ENCODE measurements at regions not wholly inside any gene's neighbourhood (a gene's known extent, or its start where the extent isn't known, plus 50 kb on each side); places are given as distances from the start of the nearest gene placed in this dataset.
A peak's percentile ranks its signal among the peaks of the same experiment; 100 is the strongest.
"Not testable (repeated sequence)": the region's sequence is repeated elsewhere in the genome, so short reads cannot be mapped to it uniquely, and the experiment has no call there.

DNA sequence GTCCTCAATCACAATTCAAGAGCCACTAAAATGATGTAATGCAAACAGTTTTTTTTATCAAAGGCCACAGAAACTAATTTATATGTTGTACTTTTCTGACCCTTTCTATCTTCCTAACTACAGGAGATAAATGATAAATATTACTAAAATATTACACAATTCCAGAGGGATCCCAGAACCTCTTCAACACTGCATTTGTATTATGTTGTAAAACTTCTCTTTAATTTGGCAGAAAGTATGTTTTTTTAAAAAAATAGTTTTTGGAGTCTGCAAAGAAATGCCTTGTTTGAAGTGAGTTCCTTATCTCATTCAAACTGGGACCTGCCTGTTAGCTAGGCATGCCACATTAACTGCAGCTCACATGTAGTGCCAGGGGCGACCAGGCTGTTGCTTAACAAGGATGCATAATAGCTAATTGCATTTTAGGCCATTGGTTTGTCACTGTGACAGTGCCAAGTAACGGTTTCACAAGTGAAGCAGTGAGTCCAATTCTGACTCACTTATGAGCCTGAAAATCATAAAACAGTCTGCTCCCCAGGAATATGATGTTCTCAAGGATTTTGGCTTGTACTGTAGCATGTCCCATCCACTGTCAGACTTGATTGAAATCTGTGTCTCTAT, 266.9 kb downstream of the KTN1 start:
- DNase-seq (ENCODE audit: low spot score), result no peak

DNA sequence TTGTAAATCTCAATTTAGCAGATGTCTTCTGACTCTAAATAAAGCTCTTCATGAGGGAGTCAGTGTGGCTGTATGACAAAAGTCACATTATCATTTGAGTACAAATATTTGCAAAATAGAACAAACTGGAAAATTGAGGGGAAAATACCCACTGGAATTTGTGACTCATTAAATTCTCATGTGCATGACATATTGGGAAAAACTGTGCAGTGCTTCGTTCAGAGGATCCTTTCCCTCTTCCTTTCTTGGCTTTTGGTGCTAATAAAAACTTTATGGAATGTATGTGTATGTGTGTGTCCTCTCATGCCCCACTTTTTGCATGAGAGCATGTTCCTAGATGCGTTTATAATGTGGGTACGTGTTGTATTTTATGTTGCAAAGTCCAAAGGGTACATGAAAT, 267.8 kb downstream of the KTN1 start:
- no peak for DNase-seq (ENCODE audit: low spot score)

DNA sequence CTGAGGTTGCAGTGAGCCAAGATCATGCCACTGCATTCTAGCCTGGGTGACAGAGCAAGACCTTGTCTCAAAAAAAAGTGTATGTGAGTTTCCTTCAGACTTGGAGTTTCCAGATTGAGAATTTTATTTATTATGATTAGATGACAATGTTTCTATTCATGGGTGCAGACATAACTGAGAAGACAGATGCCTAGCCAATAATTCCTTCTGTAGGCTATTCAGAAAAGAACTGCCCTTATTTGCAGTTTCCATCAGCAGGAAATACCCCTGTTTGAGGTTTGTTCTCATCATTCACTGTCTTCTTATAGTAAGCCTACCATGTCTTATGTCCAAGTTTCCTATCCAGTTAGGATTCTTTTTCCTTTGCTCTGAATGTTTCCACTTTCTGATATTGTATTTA, 269.0 kb downstream of the KTN1 start:
- no peak for DNase-seq (ENCODE audit: low spot score)

DNA sequence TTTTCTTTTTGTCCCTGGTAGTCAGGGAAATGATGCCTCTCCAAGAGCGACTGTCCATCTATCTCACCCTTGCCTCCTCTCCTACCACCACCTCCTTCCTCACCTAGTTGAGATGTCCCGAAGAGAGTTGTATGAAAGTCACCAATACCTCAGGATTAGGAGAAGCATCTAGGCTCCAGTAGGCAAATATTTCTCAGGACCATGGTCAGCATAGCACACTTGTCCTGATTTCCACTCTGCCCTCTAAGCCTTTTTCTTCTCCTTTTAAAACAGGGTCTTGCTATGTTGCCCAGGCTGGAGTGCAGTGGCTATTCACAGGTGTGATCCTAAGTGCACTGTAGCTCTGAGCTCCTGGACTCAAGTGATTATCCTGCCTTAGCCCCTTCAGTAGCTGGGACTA, 268.4 kb upstream of the PELI2 start:
- no peak for DNase-seq (ENCODE audit: low spot score)

DNA sequence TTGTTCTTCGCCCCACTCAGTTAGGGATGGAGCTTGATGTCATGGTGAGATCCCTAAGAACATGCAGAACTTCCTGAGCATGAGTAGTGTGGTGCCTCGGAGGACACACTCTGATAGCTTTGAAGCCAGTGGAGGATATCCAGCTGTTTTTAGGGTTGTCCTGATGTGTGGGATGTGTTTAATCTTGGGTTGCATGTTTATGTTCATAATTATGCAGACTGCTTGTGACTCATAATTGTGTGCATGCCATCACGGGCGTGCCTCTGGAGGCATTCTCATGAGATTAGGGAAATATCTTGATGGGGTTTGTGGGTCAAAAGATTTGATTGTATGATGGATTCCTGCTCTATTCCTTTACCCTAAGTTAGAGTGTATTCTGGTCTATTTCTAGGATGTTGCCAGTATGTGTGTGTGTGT, 267.4 kb upstream of the PELI2 start:
- DNase-seq (ENCODE audit: low spot score), result no peak

DNA sequence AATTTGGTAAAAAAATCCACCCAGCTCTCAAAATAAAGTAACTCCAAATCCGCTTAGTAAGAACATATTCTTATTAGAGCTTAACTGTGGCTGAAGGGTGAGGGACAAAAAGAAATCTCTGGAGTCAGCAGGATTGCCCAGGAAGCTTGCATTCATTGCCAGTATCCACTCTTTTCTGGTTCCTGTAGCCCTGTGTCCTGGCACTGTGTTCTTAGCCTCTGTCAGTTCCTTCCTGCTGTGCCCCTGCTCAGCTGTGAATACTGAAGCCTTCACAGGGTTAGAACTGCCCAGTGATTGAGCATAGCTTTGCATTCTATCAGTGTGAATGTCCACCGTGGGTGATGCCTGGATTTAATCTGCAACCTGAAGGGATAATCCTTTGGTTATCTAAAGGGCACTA, 266.9 kb upstream of the PELI2 start:
- DNase-seq (ENCODE audit: low spot score), result no peak

DNA sequence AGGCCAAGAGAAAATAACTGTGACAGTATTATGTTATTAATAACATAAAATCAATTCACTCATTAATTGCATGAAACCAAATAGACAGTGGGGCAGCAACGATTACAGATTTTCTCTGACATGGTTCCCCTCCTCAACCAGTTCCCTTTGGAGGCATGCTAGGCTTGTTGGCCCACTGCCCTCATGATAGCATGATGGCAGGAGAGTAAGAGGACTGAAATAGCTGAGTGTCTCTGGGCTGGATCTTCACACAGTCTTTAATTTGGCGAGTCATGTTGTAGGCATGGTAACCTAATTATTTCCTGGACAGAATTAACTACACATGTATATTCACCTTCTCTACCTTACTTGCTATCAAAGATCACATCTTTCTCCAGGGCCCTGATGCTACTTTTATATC, 266.2 kb upstream of the PELI2 start:
- DNase-seq (ENCODE audit: low spot score), result no peak

DNA sequence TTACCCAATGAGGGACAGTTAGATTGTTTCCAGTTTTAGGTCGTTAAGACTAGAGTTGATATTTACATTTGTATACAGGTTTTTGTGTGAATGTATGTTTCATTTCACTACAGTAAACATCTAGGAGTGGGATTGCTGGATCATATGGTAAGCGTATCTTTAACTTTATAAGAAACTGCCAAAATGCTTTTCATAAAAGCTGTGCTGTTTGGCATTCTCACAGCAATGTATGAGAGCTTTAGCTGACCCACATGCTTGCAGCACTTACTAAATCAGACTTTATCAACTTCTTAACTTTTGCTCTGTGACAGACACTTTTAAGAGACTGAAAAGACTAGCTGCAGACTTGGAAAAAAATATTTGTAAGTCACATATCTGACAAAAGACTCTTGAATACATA, 262.5 kb upstream of the PELI2 start:
- no peak for DNase-seq (ENCODE audit: low spot score)

DNA sequence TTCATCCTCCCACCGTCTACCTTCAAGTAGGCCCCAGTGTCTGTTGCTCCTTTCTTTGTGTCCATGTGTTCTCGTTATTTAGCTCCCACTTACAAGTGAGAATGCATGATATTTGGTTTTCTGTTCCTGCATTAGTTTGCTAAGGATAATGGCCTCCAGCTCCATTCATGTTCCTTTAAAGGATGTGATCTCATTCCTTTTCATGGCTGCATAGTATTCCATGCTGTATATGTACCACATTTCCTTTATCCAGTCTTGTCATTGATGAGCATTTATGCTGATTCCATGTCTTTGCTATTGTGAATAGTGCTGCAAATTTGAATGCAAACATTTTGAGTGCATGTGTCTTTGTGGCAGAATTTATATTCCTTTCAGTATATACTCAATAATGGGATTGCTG, 259.6 kb upstream of the PELI2 start:
- no peak for DNase-seq (ENCODE audit: low spot score)

DNA sequence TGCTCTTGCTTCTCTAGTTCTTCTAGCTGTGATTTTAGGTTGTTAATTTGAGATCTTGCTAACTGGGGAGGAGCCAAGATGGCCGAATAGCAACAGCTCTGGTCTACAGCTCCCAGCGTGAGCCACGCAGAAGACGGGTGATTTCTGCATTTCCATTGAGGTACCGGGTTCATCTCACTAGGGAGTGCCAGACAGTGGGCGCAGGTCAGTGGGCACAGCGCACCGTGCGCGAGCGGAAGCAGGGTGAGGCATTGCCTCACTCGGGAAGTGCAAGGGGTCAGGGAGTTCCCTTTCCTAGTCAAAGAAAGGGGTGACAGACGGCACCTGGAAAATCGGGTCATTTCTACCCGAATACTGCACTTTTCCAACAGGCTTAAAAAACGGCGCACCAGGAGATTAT, 256.6 kb upstream of the PELI2 start:
- not testable (repeated sequence) for DNase-seq (ENCODE audit: low spot score)

DNA sequence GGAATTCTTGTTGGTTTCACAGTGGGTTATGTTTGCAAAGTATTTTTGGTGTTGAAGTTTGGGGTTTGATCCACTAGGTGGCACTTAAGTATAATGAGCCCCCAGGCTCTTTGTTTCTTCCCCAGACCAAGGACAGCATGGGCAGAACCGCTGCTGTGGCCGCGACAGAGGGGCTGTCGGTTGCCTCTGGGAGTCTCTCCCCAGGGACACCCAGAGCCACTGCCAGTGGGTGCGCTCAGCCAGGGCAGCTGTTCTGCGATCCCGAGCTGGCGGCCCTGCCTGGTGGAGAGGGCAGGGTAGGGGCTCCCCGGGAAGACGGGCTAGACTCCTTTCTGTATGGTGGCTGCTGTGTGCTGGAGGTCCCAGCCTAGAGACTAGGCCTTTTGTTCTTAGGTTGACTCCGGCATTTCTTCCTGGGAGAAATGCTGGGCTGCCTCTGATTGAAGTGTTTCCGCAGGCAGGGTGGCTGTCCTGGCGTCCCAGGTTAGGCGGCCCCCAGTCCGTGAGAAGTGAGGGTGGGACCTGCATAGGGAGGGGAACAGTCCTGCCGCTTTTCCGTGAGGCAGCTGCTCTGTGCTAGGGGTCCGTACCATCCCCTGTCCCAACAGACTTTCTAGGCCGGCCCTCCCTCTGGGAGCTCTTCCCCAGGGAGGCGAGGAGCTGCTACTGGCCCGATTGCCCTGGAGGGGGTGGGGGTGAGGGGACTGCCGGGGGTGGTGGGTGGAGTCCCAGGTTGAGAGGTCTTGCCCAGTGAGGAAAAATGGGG, 253.1 kb upstream of the PELI2 start:
- peak; percentile 41 for DNase-seq (ENCODE audit: low spot score)

DNA sequence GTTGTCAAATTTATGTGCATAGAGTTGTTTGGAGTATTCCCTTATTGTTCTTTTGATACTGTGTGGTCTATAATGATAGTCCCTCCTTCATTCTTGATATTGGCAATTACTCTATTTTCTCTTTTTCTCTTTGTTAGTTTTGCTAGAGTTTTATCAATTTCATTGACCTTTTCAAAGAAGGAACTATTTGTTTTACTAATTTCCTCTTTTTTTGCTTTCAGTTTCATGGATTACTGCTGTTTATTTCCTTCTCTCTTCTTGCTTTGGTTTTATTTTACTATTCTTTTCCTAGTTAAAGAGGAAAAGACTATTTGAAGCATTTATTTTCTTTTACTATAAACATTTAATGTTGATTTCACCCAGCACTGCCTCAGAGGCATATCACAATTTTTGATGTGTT, 250.9 kb upstream of the PELI2 start:
- no peak for DNase-seq (ENCODE audit: low spot score)

DNA sequence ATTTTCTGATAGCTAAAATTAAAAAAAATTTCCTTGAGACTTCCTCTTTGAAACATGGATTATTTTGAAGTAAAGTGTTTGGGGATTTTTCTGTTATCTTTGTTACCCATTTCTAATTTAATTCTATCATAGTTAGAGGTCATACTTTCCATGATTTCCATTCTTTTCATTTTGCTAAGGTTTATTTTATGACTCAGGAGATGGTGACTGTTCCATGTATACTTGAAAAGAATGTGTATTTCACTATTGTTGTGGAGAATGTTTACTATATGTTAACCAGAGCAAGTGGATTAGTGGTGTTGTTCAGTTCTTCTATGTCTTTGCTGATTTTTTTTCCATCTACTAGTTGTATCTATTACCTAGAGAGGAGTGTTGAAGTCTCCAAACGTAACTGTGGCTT, 250.5 kb upstream of the PELI2 start:
- no peak for DNase-seq (ENCODE audit: low spot score)

DNA sequence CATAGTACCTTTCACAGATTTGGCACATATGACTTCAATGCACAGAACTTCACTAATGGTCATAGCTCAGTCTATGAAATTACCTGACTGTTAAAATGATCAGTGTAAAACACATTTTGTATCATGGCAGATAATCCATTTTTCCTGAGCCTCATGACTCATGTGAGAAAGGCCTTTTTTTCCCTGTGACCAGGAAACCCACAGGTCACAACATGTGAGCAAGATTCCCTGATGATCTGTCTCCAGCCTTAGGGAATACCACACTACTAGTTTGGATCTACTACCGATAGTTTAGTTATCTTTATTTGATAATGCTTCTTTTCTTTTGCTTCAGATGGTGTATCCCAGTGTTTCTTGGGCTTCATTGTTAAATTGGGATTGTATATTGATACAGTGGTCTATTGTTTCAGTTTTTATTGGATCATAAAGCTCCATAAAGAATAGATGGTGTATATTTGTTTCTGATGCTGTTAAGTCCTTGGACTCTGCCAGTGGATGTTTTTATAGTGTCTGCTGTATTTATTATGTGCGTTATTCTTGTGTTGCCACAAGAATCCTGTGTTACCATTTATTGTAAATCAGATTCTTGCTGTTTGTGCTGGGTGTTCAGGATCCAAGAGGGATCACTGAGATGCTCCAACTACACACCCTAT, 248.7 kb upstream of the PELI2 start:
- no peak for DNase-seq (ENCODE audit: low spot score)

DNA sequence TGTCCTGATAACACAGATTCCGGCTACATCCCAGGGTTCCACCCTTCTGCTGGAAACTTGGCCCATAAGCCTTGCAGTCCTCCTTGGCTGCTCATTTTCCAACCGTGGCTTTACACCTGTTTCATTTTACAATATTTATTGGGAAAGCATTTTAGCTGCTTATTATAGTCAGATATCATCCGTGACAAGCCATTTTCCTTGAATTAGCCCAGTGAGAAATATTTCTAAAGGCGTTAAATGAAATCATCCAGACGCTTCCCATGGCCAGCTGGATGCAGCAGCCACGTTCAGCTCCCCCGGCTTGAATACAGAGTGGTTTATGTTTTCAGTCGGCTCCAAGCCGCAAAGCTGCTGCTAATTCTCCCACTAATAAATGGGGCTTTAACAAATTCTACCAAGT, 245.0 kb upstream of the PELI2 start:
- DNase-seq (ENCODE audit: low spot score), result no peak

DNA sequence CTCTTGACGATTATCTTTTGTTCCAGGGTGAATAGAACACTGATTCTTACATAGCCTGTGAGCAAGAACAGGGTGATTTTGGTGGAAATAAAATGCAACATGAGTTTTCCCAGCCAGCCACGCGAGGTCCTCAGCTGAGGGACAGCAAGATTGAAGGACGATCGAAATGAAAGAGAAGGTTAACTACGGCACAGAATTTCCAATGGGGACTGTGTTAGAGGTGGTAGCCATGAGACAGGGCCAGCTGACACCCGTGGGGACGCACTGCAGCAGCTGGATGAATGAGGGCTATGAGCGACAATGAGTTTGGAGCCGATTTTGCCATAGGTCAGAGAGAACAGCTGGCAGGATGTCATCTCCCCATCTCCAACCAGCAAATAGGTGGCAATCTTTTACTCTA, 243.4 kb upstream of the PELI2 start:
- no peak for DNase-seq (ENCODE audit: low spot score)

DNA sequence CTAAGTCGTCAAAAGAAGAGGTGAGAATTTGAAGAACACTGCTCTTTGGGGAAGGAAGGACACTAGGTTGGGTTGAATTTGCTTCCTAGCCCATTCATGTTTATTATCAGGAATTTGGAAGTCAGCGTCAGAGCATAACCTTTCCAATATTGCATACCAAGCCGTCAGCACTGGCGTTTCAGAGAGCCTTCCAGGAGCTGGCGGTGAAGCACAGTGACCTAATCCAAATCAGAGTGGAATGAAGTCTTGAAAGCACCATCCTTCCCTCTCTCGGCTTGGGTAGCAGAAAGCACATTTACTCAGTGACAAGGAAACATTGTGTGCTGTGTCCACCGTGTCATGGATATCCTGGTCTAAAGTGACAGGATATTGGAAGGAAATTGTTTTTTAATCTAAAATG, 240.3 kb upstream of the PELI2 start:
- DNase-seq (ENCODE audit: low spot score), result no peak

DNA sequence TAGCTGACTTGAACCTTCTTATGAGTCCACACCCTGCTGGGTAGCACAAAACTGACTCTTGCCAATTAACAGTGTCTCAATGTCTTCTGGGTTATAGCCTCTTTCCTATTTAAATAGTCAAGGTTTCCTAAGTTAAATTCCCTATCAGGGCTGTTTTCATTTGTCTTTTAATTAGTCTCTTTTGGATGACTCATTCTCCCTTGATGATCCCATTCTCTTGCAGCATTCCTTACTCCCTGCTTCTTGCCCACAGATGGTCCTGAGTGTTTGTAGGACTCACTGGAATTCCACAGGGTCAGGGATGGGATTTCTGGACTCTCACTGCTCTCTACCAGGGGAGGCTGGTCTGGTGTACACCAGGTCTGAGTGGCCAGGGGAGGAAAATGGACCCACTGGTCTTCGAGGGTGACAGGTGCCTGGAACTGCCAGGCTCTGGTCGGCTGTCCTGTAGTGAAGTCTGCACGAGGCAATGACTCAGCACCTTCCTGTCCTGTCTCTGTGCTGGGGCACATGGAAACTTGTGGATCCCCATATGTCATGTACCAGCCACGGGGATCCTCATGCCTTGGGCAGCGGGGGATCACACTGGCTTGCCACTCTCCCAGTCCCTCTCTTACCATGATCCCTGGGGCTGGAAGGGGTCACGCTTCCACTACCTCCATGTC, 236.5 kb upstream of the PELI2 start:
- DNase-seq (ENCODE audit: low spot score), result peak; percentile 32

DNA sequence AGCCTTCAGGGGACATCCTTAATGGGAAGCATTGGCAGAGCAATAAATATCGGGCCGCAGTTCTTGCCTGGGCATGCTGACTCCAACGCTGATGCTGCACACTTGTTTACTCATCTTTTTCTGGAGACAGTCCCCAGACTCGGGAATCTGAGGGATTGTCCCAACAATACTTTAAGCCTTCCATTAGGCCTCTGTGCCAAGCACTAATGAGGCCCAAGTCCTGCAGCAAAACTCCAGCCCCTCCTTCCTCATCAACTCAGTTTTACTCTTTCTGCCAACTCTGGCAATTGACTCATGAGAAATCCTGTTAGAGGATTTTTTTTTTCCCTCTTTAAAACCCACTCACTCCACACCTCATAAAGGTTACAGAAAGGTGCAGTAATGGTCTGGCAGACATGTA, 233.4 kb upstream of the PELI2 start:
- DNase-seq (ENCODE audit: low spot score), result no peak

DNA sequence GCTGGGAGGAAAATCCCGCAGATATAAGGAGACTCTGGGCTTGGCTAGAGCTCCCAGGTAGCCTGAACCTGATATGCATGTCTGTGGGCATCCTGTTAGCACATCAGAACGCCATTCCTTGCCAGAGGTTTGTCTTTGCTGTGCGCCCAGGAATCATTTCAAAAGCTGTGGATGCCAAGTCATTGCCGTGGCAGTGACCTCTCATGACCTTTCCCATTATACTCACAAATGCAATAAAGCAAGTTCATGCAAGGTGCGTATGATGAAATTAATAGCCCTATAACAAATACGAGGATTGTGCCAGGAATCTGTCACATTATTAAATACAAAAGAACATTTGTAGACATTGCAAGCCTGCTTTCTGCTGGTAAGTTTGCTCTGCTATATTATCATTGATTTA, 229.1 kb upstream of the PELI2 start:
- DNase-seq (ENCODE audit: low spot score), result no peak

DNA sequence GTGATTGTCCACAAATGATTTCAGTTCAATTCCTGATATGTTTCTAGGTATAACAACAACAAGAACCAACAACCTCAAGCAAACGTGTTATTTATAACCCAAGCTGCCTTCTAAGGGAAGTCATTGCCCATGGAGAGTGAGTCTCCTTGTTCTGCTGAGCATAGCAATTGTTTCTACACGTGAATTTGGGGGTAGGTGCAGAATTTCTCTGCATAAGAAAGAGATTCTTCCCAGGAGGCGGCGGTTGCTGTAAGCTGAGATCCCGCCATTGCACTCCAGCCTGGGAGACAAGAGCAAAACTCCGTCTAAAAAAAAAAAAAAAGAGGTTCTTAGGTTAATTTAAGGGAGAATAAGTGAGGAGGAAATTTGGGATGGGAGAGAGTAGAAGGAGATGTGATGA, 226.5 kb upstream of the PELI2 start:
- DNase-seq (ENCODE audit: low spot score), result peak; percentile 65

DNA sequence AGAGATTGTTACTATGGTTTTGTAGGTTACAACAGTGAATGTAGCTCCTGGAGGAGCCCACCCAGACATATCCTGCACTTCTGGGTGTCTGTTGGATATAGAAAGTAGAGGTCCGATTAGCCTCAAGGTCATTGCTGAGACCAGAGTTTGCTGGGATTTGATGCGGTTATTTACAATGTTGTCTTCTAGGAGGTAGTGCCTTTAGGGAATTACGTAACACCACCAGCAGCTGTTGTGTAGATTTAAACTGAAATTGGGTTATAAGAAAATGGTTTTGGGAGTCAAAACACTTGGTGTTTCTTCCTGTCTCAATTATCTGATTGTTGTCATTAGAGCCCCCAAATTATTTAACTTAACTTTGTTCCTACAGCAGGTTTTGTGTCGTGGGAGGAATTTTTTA, 225.3 kb upstream of the PELI2 start:
- DNase-seq (ENCODE audit: low spot score), result no peak

DNA sequence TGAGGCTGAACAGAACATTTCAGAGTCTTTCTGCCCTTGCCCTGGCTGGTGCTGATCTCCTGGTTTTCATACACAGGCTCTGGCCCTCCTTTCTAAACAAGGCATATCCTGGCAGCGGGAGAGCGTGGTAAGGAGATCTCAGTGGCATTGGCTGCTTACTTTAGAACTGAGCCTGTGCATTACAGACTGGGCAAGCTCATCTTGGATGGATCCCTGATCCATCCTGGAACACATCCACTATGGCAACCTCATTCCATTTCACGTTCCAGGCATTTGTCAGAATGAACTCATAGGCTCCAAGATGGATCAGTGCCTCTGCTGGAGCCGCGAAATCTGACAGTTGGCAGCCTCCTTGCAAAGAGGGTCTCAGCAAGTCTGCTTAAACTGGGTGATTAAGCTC, 224.5 kb upstream of the PELI2 start:
- no peak for DNase-seq (ENCODE audit: low spot score)
